Esophagus muscularis mucosa (tissue), 3 donors: ENCODE measurements at regions not wholly inside any gene's neighbourhood (a gene's known extent, or its start where the extent isn't known, plus 50 kb on each side); places are given as distances from the start of the nearest gene placed in this dataset.

ENCODE experiments used
- CTCF ChIP-seq, 3 experiments: fragments of 200-600 bp in 2 of 3; fragments of 450-650 bp in 1 of 3; sonication (generic) in 2 of 3; IDR thresholded peaks; one replicate each; pipeline ENCODE4 v1.5.1; 2017 to 2019; ENCODE audit warnings: antibody characterized with exemption in 3 of 3, mild to moderate bottlenecking in 2 of 3, moderate library complexity in 1 of 3
- POLR2A ChIP-seq: fragments of 450-650 bp; IDR thresholded peaks from one replicate; pipeline ENCODE4 v1.6.1; 2017; ENCODE audit warnings: antibody characterized with exemption, moderate library complexity, mild to moderate bottlenecking, low read depth

GRCh38 chr13:53822136-53822535 lies 793.5 kb downstream of the OLFM4 start:
- TF ChIP-seq CTCF (IDR thresholded peaks at IDR 0.05): no peak
- no peak for TF ChIP-seq POLR2A
